Aorta (tissue), 5 donors: ENCODE measurements at regions not wholly inside any gene's neighbourhood (a gene's known extent, or its start where the extent isn't known, plus 50 kb on each side); places are given as distances from the start of the nearest gene placed in this dataset.
"Not testable (repeated sequence)": the region's sequence is repeated elsewhere in the genome, so short reads cannot be mapped to it uniquely, and the experiment has no call there.

Experiments
- ATAC-seq: fragments of 200-7000 bp; cut with Tn5 transposase; one replicate; pipeline ENCODE4 v1.9.1; 2022; ENCODE audit warnings: moderate library complexity; ENCODE audit not compliant: low FRiP score
- DNase-seq, 2 donors: peaks; one replicate each; pipeline ENCODE4 v3.0.0-alpha.2; 2020
- H3K27ac ChIP-seq, 2 donors: one replicate each; pipeline ENCODE4 v1.5.1; 2013; ENCODE audit warnings: low read length in 2 of 2, mild to moderate bottlenecking in 2 of 2, moderate library complexity in 2 of 2, control low read depth in 1 of 2, inconsistent platforms in 1 of 2, low read depth in 1 of 2
- H3K27me3 ChIP-seq, 2 donors: one replicate each; pipeline ENCODE4 v1.6.1; 2013; ENCODE audit warnings: control low read depth in 1 of 2, low read length in 1 of 2, mild to moderate bottlenecking in 1 of 2, moderate library complexity in 1 of 2; ENCODE audit not compliant: insufficient read depth in 2 of 2, control insufficient read depth in 1 of 2
- H3K36me3 ChIP-seq, 2 donors: one replicate each; pipeline ENCODE4 v1.6.1; 2013; ENCODE audit warnings: control low read depth in 1 of 2, low read length in 1 of 2, mild to moderate bottlenecking in 1 of 2; ENCODE audit not compliant: insufficient read depth in 2 of 2, control insufficient read depth in 1 of 2
- H3K4me1 ChIP-seq, 2 donors: one replicate each; pipeline ENCODE4 v1.6.1; 2013; ENCODE audit warnings: low read length in 2 of 2, control low read depth in 1 of 2, mild to moderate bottlenecking in 1 of 2, moderate library complexity in 1 of 2; ENCODE audit not compliant: insufficient read depth in 2 of 2, control insufficient read depth in 1 of 2
- H3K4me3 ChIP-seq, 2 donors: one replicate each; pipeline ENCODE4 v1.5.1; 2013; ENCODE audit warnings: low read length in 2 of 2, control low read depth in 1 of 2, mild to moderate bottlenecking in 1 of 2
- H3K9me3 ChIP-seq: one replicate; pipeline ENCODE4 v1.6.1; 2013; ENCODE audit warnings: mild to moderate bottlenecking, low read length; ENCODE audit not compliant: control insufficient read depth
- WGBS, 2 donors: extraction: QIAGEN DNeasy Blood & Tissue Kit; methylation state at CpG; one replicate each; pipeline ENCODE4 v1.1.7; 2013; 5-methylcytosine and 5-hydroxymethylcytosine counted together
- intact Hi-C, 2 donors: fragments of 100-400 bp; cut with DNase I; formaldehyde crosslinking; loops; one replicate each; pipeline versions ENCODE4 v1.14.2 to v1.15.0; 2022
- donor health status: healthy with polysubstance abuse.
- donor health status: Bipolar disorder and iron deficiency.
- donor health status: DM: no; HTN: no; CAD: no.
- donor health status: DM: no; HTN: no; CAD: no.
- donor health status: DM: yes; HTN: yes; CAD: no.

- no peaks in the 10 kb centered on the region for H3K36me3 ChIP-seq
- H3K4me1 ChIP-seq: no peaks in the 10 kb centered on the region
- H3K27me3 ChIP-seq: no peaks in the 10 kb centered on the region
- H3K4me3 ChIP-seq: no peak overlapping the region
- H3K9me3 ChIP-seq: peaks cover 1% of the 10 kb centered on the region
- no peak for ATAC-seq
- intact Hi-C loops: no loop called here
- H3K27ac ChIP-seq: no peak overlapping the region
- no peak for DNase-seq
Measured at GRCh38 chr2:13390676-13391075, 673.9 kb downstream of the TRIB2 start.

GRCh38 chr2:13401312-13401711 lies 684.6 kb downstream of the TRIB2 start:
- no peak for DNase-seq
- H3K27ac ChIP-seq: no peak overlapping the region
- no peaks in the 10 kb centered on the region for H3K9me3 ChIP-seq
- no peaks in the 10 kb centered on the region for H3K4me1 ChIP-seq
- H3K27me3 ChIP-seq: no peaks in the 10 kb centered on the region
- WGBS, 2 donors: 56 to 59% methylated on average over 2 of the region's 2 CpGs
- intact Hi-C loops: no loop called here
- no peak overlapping the region for H3K4me3 ChIP-seq
- H3K36me3 ChIP-seq: no peaks in the 10 kb centered on the region
- ATAC-seq: no peak

- WGBS, 2 donors: 88 to 91% methylated on average over 1 of the region's 1 CpG
- no peak for ATAC-seq
- DNase-seq: no peak
- intact Hi-C loops: no loop called here
- no peak overlapping the region for H3K4me3 ChIP-seq
- no peaks in the 10 kb centered on the region for H3K9me3 ChIP-seq
- H3K27ac ChIP-seq: no peak overlapping the region
- no peaks in the 10 kb centered on the region for H3K4me1 ChIP-seq
- no peaks in the 10 kb centered on the region for H3K27me3 ChIP-seq
- H3K36me3 ChIP-seq: no peaks in the 10 kb centered on the region
Measured at GRCh38 chr2:13413989-13414388, 697.3 kb downstream of the TRIB2 start.

DNA sequence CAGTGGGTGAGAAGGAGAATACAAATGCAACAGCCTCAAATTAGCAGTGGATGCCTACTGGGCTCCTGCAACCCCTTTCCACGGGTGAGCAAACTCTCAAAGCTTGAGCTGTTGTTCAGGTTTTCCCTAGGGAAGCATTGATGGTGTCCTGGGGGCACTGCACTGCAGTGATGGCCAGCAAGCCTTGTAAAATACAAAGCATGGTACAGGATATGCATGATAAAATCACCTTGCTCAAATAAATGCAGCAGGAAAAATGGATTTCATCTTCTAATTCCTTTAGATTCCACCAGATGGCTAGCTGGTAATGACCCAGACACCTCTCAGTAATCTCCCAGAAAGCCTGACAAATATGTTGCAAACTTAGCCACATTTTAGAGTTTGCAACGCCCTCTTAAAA lies 698.2 kb downstream of the TRIB2 start:
- DNase-seq (no peak), ATAC-seq (no peak)
- Histone ChIP-seq H3K27me3 (no peaks in the 10 kb centered on the region), H3K4me1 (no peaks in the 10 kb centered on the region), H3K36me3 (no peaks in the 10 kb centered on the region), H3K4me3 (no peak overlapping the region), H3K9me3 (no peaks in the 10 kb centered on the region), H3K27ac (no peak overlapping the region)
- intact Hi-C loops: no loop called here
- 22 to 29% methylated on average over 2 of the region's 2 CpGs for WGBS, 2 donors

DNA sequence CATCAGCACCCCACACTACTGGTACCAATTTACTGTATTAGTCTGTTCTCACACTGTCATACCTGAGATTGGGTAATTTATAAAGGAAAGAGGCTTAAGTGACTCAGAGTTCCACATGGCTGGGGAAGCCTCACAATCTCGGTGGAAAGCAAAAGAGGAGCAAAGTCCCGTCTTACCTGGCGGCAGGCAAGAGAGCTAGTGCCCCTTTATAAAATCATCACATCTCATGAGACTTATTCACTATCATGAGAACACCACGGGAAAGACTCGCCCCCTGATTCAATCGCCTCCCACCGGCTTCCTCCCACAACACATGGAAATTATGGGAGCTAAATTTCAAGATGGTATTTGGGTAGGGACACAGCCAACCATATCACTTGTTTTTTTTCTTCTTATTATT lies 717.2 kb downstream of the TRIB2 start:
- WGBS, 2 donors: 87 to 90% methylated on average over 7 of the region's 7 CpGs
- Histone ChIP-seq H3K4me3 (no peak overlapping the region), H3K4me1 (no peaks in the 10 kb centered on the region), H3K27ac (no peak overlapping the region), H3K36me3 (no peaks in the 10 kb centered on the region), H3K27me3 (no peaks in the 10 kb centered on the region), H3K9me3 (no peaks in the 10 kb centered on the region)
- intact Hi-C loops: no loop called here
- ATAC-seq (no peak), DNase-seq (no peak)

DNA sequence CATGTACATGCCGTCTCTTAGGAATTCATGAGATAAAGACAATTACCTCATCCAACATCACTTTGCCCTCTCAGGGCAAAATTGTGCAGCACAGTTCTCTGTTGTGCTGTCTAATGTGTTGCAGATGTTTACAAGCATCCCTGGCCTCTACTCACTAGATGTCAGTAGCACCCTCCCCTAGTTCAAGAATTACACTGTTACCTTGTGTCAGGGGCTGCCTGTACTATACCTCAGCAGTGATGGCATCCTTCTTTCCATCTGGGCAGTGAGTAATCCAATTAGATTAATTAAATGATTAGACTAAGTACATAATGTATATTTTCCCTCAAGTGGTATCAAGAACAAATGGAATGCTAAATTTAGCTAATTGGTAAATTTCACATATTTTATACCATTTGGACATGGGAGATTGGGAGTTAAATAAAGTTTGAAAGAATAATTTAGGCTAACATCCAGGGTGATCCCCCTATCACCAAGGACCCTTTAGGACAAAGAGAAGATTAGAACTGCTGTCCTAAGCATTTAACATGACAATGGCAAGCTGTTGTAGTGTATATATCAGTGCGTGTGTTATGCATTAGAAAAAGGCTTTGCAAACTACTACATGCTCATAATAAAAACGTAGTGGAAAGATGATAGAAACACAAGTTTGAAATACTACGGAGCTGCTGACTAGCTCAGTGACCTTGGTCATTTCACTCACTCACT lies 727.0 kb downstream of the TRIB2 start:
- H3K9me3 ChIP-seq, DNase-seq, H3K27me3 ChIP-seq, H3K36me3 ChIP-seq, ATAC-seq, H3K27ac ChIP-seq, intact Hi-C loops, H3K4me1 ChIP-seq, H3K4me3 ChIP-seq: not testable (repeated sequence)
- 34 to 37% methylated on average over 4 of the region's 4 CpGs for WGBS, 2 donors

- Histone ChIP-seq H3K4me1 (no peaks in the 10 kb centered on the region), H3K9me3 (peaks cover 1% of the 10 kb centered on the region), H3K4me3 (no peak overlapping the region), H3K27me3 (no peaks in the 10 kb centered on the region), H3K36me3 (no peaks in the 10 kb centered on the region), H3K27ac (no peak overlapping the region)
- DNase-seq (no peak), ATAC-seq (no peak)
- WGBS, 2 donors: 63 to 83% methylated on average over 1 of the region's 1 CpG
- intact Hi-C loops: no loop called here
Measured at GRCh38 chr2:13462464-13462863, 745.7 kb downstream of the TRIB2 start.

DNA sequence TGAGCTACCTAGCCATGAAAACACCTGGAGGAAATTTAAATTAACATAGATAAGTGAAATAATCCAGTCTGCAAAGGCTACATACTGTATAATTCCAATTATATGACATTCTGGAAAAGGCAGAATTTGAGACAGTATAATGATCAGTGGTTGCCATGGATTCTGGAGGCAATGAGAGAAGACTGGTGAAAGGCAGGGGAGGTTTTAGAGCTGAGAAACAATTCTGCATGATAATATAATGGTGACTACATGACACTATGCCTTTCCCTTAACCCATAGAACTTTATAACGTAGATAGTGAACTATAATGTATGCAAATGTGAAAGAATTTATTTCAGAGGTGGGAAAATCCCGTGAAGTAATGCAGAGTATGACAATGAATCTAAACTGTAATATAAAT lies 749.3 kb downstream of the TRIB2 start:
- H3K36me3 ChIP-seq: no peaks in the 10 kb centered on the region
- DNase-seq (no peak), ATAC-seq (no peak)
- no peaks in the 10 kb centered on the region for H3K4me1 ChIP-seq
- no peaks in the 10 kb centered on the region for H3K9me3 ChIP-seq
- WGBS, 2 donors: 40 to 48% methylated on average over 2 of the region's 2 CpGs
- intact Hi-C loops: no loop called here
- H3K27ac ChIP-seq: no peak overlapping the region
- H3K4me3 ChIP-seq: no peak overlapping the region
- H3K27me3 ChIP-seq: no peaks in the 10 kb centered on the region

DNA sequence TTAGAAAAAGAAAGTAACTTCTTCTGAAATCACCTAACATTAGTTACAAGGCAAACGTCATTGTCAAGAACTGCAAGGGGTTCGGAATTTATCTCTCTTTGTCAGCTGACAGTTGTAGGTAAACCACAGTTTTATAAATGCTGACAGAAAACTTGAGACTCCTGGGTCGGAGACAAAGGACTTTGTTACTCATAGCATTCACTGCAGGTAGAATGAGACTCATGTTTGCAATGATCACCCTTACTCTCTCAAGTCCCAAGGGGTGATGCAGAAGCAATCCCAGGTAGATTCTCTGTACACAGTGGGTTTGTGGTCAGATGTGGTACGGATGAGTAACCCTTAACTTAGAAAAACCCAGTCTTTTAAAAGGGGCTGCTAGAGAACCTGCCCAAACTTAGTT lies 757.8 kb downstream of the TRIB2 start:
- Histone ChIP-seq H3K4me1 (no peaks in the 10 kb centered on the region), H3K36me3 (no peaks in the 10 kb centered on the region), H3K27ac (no peak overlapping the region), H3K9me3 (peaks cover 1% of the 10 kb centered on the region), H3K27me3 (no peaks in the 10 kb centered on the region), H3K4me3 (no peak overlapping the region)
- ATAC-seq: no peak
- intact Hi-C loops: no loop called here
- DNase-seq: no peak
- 59 to 62% methylated on average over 4 of the region's 4 CpGs for WGBS, 2 donors
